K562 (cell line): ENCODE measurements at regions not wholly inside any gene's neighbourhood (a gene's known extent, or its start where the extent isn't known, plus 50 kb on each side); places are given as distances from the start of the nearest gene placed in this dataset.

Experiments
- ARID1B ChIP-seq: fragments of 450-650 bp; IDR thresholded peaks from 2 replicates; pipeline ENCODE4 v1.6.1; 2016; ENCODE audit warnings: antibody characterized with exemption, mild to moderate bottlenecking, inconsistent platforms
- ATF7 ChIP-seq: fragments of 450-650 bp; IDR thresholded peaks from 2 replicates; pipeline ENCODE4 v1.7.1; 2014; ENCODE audit warnings: mild to moderate bottlenecking, moderate library complexity
- CBFA2T3 ChIP-seq: fragments of 450-650 bp; IDR thresholded peaks from 2 replicates; pipeline ENCODE4 v1.6.1; 2017
- CEBPB ChIP-seq: fragments of 450-650 bp; IDR thresholded peaks from 2 replicates; pipeline ENCODE4 v1.6.1; 2016; ENCODE audit warnings: missing genetic modification characterization, missing compliant biosample characterization
- CEBPG ChIP-seq, 3 experiments: fragments of 200-800 bp in 1 of 3; sonication (Bioruptor generic) in 1 of 3; sonication (generic) in 1 of 3; formaldehyde crosslinking in 1 of 3; IDR thresholded peaks in 2 of 3; conservative IDR thresholded peaks in 1 of 3; 2 replicates each; pipeline versions ENCODE4 v1.6.1 to v1.8.0; 2016 to 2022; ENCODE audit warnings: missing compliant biosample characterization in 2 of 3, missing genetic modification characterization in 2 of 3, mild to moderate bottlenecking in 1 of 3, missing genetic modification reagents in 1 of 3
- CTBP1 ChIP-seq: fragments of 450-650 bp; IDR thresholded peaks from 2 replicates; pipeline ENCODE4 v1.6.1; 2016; ENCODE audit warnings: borderline replicate concordance
- E2F6 ChIP-seq, 2 experiments: IDR thresholded peaks; 2 replicates each; pipeline ENCODE4 v1.6.1; 2011; ENCODE audit warnings: borderline replicate concordance in 1 of 2, control low read depth in 1 of 2, low read depth in 1 of 2, low read length in 1 of 2, mild to moderate bottlenecking in 1 of 2, mixed read lengths in 1 of 2, moderate library complexity in 1 of 2; ENCODE audit not compliant: insufficient read depth in 1 of 2, insufficient read length in 1 of 2, poor library complexity in 1 of 2, severe bottlenecking in 1 of 2; ENCODE audit errors: extremely low read depth in 1 of 2
- EHMT2 ChIP-seq: fragments of 450-650 bp; IDR thresholded peaks from 2 replicates; pipeline ENCODE4 v1.6.1; 2018; ENCODE audit warnings: antibody characterized with exemption
- ETV1 ChIP-seq: fragments of 450-650 bp; conservative IDR thresholded peaks from 2 replicates; pipeline ENCODE4 v1.6.1; 2016; ENCODE audit warnings: missing genetic modification characterization, control low read depth, low read depth, missing compliant biosample characterization
- ETV6 ChIP-seq, 3 experiments: fragments of 150-350 bp in 1 of 3; sonication (generic) in 1 of 3; formaldehyde crosslinking in 1 of 3; IDR thresholded peaks; 2 replicates each; pipeline versions ENCODE4 v1.6.1 to v1.8.0; 2014 to 2022; ENCODE audit warnings: borderline replicate concordance in 2 of 3, low read depth in 2 of 3, antibody characterized with exemption in 1 of 3, low read length in 1 of 3, mild to moderate bottlenecking in 1 of 3, missing genetic modification reagents in 1 of 3
- L3MBTL2 ChIP-seq: fragments of 450-650 bp; IDR thresholded peaks from 2 replicates; pipeline ENCODE4 v1.6.1; 2016; ENCODE audit warnings: mild to moderate bottlenecking, moderate library complexity
- MYC ChIP-seq, 2 experiments: fragments of 250-450 bp in 1 of 2; sonication (Bioruptor Pico) in 1 of 2; IDR thresholded peaks; 2 replicates each; pipeline versions ENCODE4 v1.5.1 to v1.6.1; 2012 to 2021; ENCODE audit warnings: low read depth in 2 of 2, borderline replicate concordance in 1 of 2, improper control_type of control experiment in 1 of 2, low read length in 1 of 2, mild to moderate bottlenecking in 1 of 2, moderate library complexity in 1 of 2
- MYNN ChIP-seq, 2 experiments: sonication (generic); formaldehyde crosslinking in 1 of 2; IDR thresholded peaks; 2 replicates each; pipeline versions ENCODE4 v1.5.0 to v1.6.1; 2016 to 2020; ENCODE audit warnings: antibody characterized with exemption in 1 of 2, missing genetic modification reagents in 1 of 2
- RCOR1 ChIP-seq, 2 experiments: IDR thresholded peaks; 2 replicates each; pipeline ENCODE4 v1.6.1; 2012; ENCODE audit warnings: low read depth in 2 of 2, low read length in 2 of 2, borderline replicate concordance in 1 of 2, improper control_type of control experiment in 1 of 2
- STAG1 ChIP-seq: sonication (generic); formaldehyde crosslinking; IDR thresholded peaks from 2 replicates; pipeline ENCODE4 v1.5.0; 2020; ENCODE audit warnings: missing genetic modification reagents, borderline replicate concordance
- STAT5A ChIP-seq: IDR thresholded peaks from 2 replicates; pipeline ENCODE4 v1.6.1; 2012; ENCODE audit warnings: low read length, inconsistent platforms, borderline replicate concordance
- ZNF274 ChIP-seq: IDR thresholded peaks from 2 replicates; pipeline ENCODE4 v1.6.1; 2011; ENCODE audit warnings: low read depth, mild to moderate bottlenecking, low read length, moderate library complexity, borderline replicate concordance

DNA sequence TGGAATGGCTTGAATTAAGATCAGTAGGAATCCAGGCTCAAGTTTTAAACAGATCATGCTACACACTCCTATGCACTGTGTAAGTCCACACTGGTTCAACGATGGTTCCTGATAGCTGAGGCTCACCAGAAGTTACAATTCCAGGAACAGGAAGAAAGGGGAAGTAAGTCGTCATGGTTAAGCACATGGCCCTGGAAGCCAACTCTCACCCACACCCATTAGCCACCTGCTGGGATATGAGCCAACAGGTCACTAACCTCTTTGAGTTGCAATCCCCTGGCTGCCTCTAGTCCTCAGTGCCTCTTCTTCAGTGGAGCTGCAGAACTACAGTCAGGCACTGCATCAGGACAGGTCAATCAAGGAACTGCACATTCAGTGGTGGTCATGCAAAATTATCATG lies 133.5 kb downstream of the TMEM182 start (continued):
- peak; percentile 52 to 55 for TF ChIP-seq E2F6 (IDR thresholded peaks at IDR 0.05; ENCODE audit: borderline replicate concordance in 1 of 2, extremely low read depth in 1 of 2, insufficient read depth in 1 of 2, insufficient read length in 1 of 2, low read depth in 1 of 2, low read length in 1 of 2, poor library complexity in 1 of 2, severe bottlenecking in 1 of 2)
- TF ChIP-seq STAG1 (CRISPR knock-in tag) = no peak
- 0 out of 2 replicates have a peak, but pooled peaks have one; percentile 29 for TF ChIP-seq ETV1 (tag)
- peak; percentile 53 for TF ChIP-seq CEBPB
- no peak for TF ChIP-seq CEBPG (CRISPR knock-in tag; IDR thresholded peaks at IDR 0.05)
- peak in 1 of 2 experiments; percentile 51; a peak in 2 of 4 replicates for TF ChIP-seq CEBPG (tag; conservative IDR thresholded peaks at IDR 0.05 in 1 of 2, IDR thresholded peaks at IDR 0.05 in 1 of 2)
- peak in 1 of 2 experiments; percentile 48; a peak in 1 of 4 replicates for TF ChIP-seq RCOR1 (IDR thresholded peaks at IDR 0.05; ENCODE audit: borderline replicate concordance in 1 of 2, low read depth in 2 of 2, low read length in 2 of 2)
- peak; percentile 47 for TF ChIP-seq ARID1B
- peak; percentile 46; the same call in 1 of the 2 replicates for TF ChIP-seq STAT5A
- peak; percentile 92 for TF ChIP-seq MYC (IDR thresholded peaks at IDR 0.05; ENCODE audit: low read depth, low read length)
- TF ChIP-seq MYC (CRISPR knock-in tag; IDR thresholded peaks at IDR 0.05; ENCODE audit: borderline replicate concordance, low read depth) = no peak
- peak; percentile 66 to 94; a peak in 3 of 4 replicates for TF ChIP-seq ETV6 (IDR thresholded peaks at IDR 0.05; ENCODE audit: borderline replicate concordance in 1 of 2, low read depth in 2 of 2, low read length in 1 of 2)
- no peak for TF ChIP-seq ETV6 (CRISPR knock-in tag; IDR thresholded peaks at IDR 0.05; ENCODE audit: borderline replicate concordance)
- TF ChIP-seq MYNN (IDR thresholded peaks at IDR 0.05) = no peak
- TF ChIP-seq MYNN (CRISPR knock-in tag; IDR thresholded peaks at IDR 0.05) = no peak
- TF ChIP-seq CTBP1 = peak; percentile 42; the same call in 1 of the 2 replicates
- peak; percentile 9; the same call in 1 of the 2 replicates for TF ChIP-seq CBFA2T3
- peak; percentile 93 for TF ChIP-seq L3MBTL2
- no peak for TF ChIP-seq ZNF274
- 0 out of 2 replicates have a peak, but pooled peaks have one; percentile 50 for TF ChIP-seq EHMT2
- TF ChIP-seq ATF7 = peak; percentile 64; the same call in 1 of the 2 replicates
